ENCODE measurements at regions not wholly inside any gene's neighbourhood (a gene's known extent, or its start where the extent isn't known, plus 50 kb on each side); places are given as distances from the start of the nearest gene placed in this dataset.

DNA sequence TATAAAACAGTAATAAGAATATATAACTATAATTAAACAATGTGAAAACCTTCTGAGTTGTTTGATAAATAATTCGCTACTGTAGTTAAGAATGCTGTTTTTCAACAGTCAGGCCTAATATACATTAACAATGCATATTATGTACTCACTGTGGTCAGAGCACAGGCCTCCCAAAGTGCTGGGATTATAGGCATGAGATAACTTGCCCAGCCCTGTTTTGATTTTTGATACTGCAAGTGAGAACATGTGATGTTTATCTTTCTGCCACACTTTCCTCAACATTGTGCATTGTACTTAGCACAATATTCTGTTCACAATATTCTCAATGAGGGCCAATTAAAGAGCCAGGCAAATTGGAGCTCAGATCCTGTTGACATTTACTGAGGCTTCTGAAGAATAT lies 274.5 kb upstream of the RARB start:
- TF ChIP-seq GATA2 (IDR thresholded peaks at IDR 0.05; ENCODE audit: low read depth, low read length) (no peak), GATA3 (IDR thresholded peaks at IDR 0.05; ENCODE audit: low read depth, low read length) (peak; percentile 10; the same call in 1 of the 2 replicates)
